ENCODE measurements at regions not wholly inside any gene's neighbourhood (a gene's known extent, or its start where the extent isn't known, plus 50 kb on each side); places are given as distances from the start of the nearest gene placed in this dataset.

- H3K4me3 ChIP-seq = no peak overlapping the region
- DNase-seq (ENCODE audit: low spot score in 2 of 2) = no peak
- TF ChIP-seq CTCF (IDR thresholded peaks at IDR 0.05) (no peak), POLR2A (IDR thresholded peaks at IDR 0.05) (no peak)
- no peak overlapping the region for H3K27ac ChIP-seq
- H3K9me3 ChIP-seq = no peaks in the 10 kb centered on the region
- H3K36me3 ChIP-seq = no peaks in the 10 kb centered on the region
- peaks cover 3% of the 10 kb centered on the region for H3K4me1 ChIP-seq
- no peaks in the 10 kb centered on the region for H3K27me3 ChIP-seq
These were observed 189.4 kb downstream of the QDPR start for GRCh38 chr4:17322514-17322913.

- TF ChIP-seq POLR2A (IDR thresholded peaks at IDR 0.05) (no peak), POLR2AphosphoS5 (IDR thresholded peaks at IDR 0.05) (no peak), EP300 (IDR thresholded peaks at IDR 0.05) (no peak), CTCF (IDR thresholded peaks at IDR 0.05) (no peak)
- Histone ChIP-seq H3K9me3 (no peaks in the 10 kb centered on the region), H3K36me3 (no peaks in the 10 kb centered on the region), H3K27me3 (no peaks in the 10 kb centered on the region), H3K4me1 (peaks cover 3% of the 10 kb centered on the region), H3K4me3 (no peak overlapping the region), H3K27ac (no peak overlapping the region)
- no peak for DNase-seq (ENCODE audit: low spot score in 2 of 2)
- 78% methylated on average over 6 of the region's 6 CpGs for WGBS
These were observed 191.8 kb downstream of the QDPR start for GRCh38 chr4:17320046-17320445.

- no peak for DNase-seq (ENCODE audit: low spot score in 2 of 2)
- Histone ChIP-seq H3K4me3 (no peak overlapping the region), H3K27me3 (no peaks in the 10 kb centered on the region), H3K9me3 (no peaks in the 10 kb centered on the region), H3K36me3 (no peaks in the 10 kb centered on the region), H3K4me1 (no peaks in the 10 kb centered on the region), H3K27ac (no peak overlapping the region)
- WGBS = 77% methylated on average over 5 of the region's 5 CpGs
- TF ChIP-seq POLR2AphosphoS5 (IDR thresholded peaks at IDR 0.05) (no peak), POLR2A (IDR thresholded peaks at IDR 0.05) (no peak), CTCF (IDR thresholded peaks at IDR 0.05) (no peak), EP300 (IDR thresholded peaks at IDR 0.05) (no peak)
These were observed 194.4 kb downstream of the QDPR start for GRCh38 chr4:17317526-17317925.

GRCh38 chr4:17316566-17316965, 195.3 kb downstream of the QDPR start:
- WGBS = 88% methylated on average over 1 of the region's 1 CpG
- H3K36me3 ChIP-seq = no peaks in the 10 kb centered on the region
- H3K4me1 ChIP-seq = no peaks in the 10 kb centered on the region
- H3K27me3 ChIP-seq = no peaks in the 10 kb centered on the region
- no peak overlapping the region for H3K4me3 ChIP-seq
- no peak overlapping the region for H3K27ac ChIP-seq
- H3K9me3 ChIP-seq = no peaks in the 10 kb centered on the region
- TF ChIP-seq EP300 (IDR thresholded peaks at IDR 0.05) (no peak), POLR2AphosphoS5 (IDR thresholded peaks at IDR 0.05) (no peak), POLR2A (IDR thresholded peaks at IDR 0.05) (no peak), CTCF (IDR thresholded peaks at IDR 0.05) (no peak)
- DNase-seq (ENCODE audit: low spot score in 2 of 2) = no peak

- Histone ChIP-seq H3K27ac (no peak overlapping the region), H3K9me3 (no peaks in the 10 kb centered on the region), H3K4me1 (no peaks in the 10 kb centered on the region), H3K4me3 (no peak overlapping the region), H3K36me3 (no peaks in the 10 kb centered on the region), H3K27me3 (no peaks in the 10 kb centered on the region)
- TF ChIP-seq POLR2A (IDR thresholded peaks at IDR 0.05) = no peak
- TF ChIP-seq CTCF (IDR thresholded peaks at IDR 0.05) = no peak
- TF ChIP-seq POLR2AphosphoS5 (IDR thresholded peaks at IDR 0.05) = no peak
- DNase-seq (ENCODE audit: low spot score in 2 of 2) = no peak
These were observed 196.4 kb downstream of the QDPR start for GRCh38 chr4:17315459-17315858.

All from suprapubic skin (tissue), 4 donors.